SHP77 (cell line): ENCODE measurements at regions not wholly inside any gene's neighbourhood (a gene's known extent, or its start where the extent isn't known, plus 50 kb on each side); places are given as distances from the start of the nearest gene placed in this dataset.
A peak's percentile ranks its signal among the peaks of the same experiment; 100 is the strongest.
"Not testable (repeated sequence)": the region's sequence is repeated elsewhere in the genome, so short reads cannot be mapped to it uniquely, and the experiment has no call there.

Source experiments
- DNase-seq, 2 experiments: peaks; one replicate each; lab custom pipeline; 2025; lab: John Stamatoyannopoulos, UW

GRCh38 chr18:71105078-71105819, 816.4 kb downstream of the SOCS6 start:
- DNase-seq: no peak

GRCh38 chr18:71079606-71080005, 790.8 kb downstream of the SOCS6 start:
- peak in 1 of 2 experiments; percentile 31 for DNase-seq

GRCh38 chr18:71077451-71077850, 788.6 kb downstream of the SOCS6 start:
- no peak for DNase-seq

- no peak for DNase-seq
Measured at GRCh38 chr18:71075147-71075546, 786.3 kb downstream of the SOCS6 start.

- no peak for DNase-seq
Measured at GRCh38 chr18:71068338-71068737, 779.5 kb downstream of the SOCS6 start.

- DNase-seq: no peak
Measured at GRCh38 chr18:71049893-71050292, 761.0 kb downstream of the SOCS6 start.

GRCh38 chr18:71047882-71048281, 759.0 kb downstream of the SOCS6 start:
- DNase-seq: no peak

GRCh38 chr18:71045331-71046065, 756.7 kb downstream of the SOCS6 start:
- DNase-seq: no peak

- no peak for DNase-seq
Measured at GRCh38 chr18:71040161-71040560, 751.3 kb downstream of the SOCS6 start.

GRCh38 chr18:71038196-71038595, 749.4 kb downstream of the SOCS6 start:
- DNase-seq: no peak

GRCh38 chr18:71036783-71037182, 747.9 kb downstream of the SOCS6 start:
- DNase-seq: no peak

- not testable (repeated sequence) for DNase-seq
Measured at GRCh38 chr18:71031296-71032191, 742.7 kb downstream of the SOCS6 start.

GRCh38 chr18:71030085-71030484, 741.2 kb downstream of the SOCS6 start:
- DNase-seq: not testable (repeated sequence)

- no peak for DNase-seq
Measured at GRCh38 chr18:71028285-71028762, 739.5 kb downstream of the SOCS6 start.

GRCh38 chr18:71027531-71027930, 738.7 kb downstream of the SOCS6 start:
- DNase-seq: no peak

GRCh38 chr18:71025505-71026225, 736.8 kb downstream of the SOCS6 start:
- DNase-seq: no peak

- no peak for DNase-seq
Measured at GRCh38 chr18:71022389-71022788, 733.5 kb downstream of the SOCS6 start.

GRCh38 chr18:71021030-71021362, 732.2 kb downstream of the SOCS6 start:
- no peak for DNase-seq

- DNase-seq: no peak
Measured at GRCh38 chr18:71020342-71021029, 731.6 kb downstream of the SOCS6 start.

- no peak for DNase-seq
Measured at GRCh38 chr18:71018816-71019215, 730.0 kb downstream of the SOCS6 start.

- DNase-seq: no peak
Measured at GRCh38 chr18:71012789-71013188, 723.9 kb downstream of the SOCS6 start.
